ENCODE measurements at regions not wholly inside any gene's neighbourhood (a gene's known extent, or its start where the extent isn't known, plus 50 kb on each side); places are given as distances from the start of the nearest gene placed in this dataset.

DNA sequence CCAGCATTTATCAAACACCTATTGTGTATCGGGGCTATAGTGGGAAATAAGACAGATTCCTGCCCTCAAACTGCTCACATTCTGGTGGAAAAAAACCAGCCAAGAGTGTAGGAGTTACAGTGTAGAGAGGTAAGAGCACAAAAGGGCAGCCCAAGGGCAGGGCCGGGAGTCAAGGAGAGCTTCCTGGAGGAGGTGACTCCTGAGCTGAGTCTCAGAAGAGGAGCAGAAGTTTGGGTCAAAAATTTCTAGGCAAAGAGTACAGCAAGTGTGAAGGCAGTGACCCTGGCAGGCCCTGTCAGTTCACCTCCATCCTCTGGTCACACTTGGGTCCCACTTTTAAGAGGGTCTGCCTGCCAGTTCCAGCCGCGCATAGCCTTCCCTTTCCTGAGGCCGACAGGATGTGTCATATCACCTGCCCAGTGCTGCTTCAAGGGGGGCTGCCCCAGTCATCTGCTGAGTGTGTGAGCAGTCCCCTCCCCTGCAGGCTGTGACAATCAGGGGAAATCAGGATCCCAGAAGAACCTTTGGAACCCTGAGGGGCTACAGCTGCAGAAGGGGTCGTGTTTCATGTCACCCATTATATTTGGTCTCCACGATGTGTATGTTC lies 118.4 kb downstream of the GLI2 start:
- DNase-seq: no peak

DNA sequence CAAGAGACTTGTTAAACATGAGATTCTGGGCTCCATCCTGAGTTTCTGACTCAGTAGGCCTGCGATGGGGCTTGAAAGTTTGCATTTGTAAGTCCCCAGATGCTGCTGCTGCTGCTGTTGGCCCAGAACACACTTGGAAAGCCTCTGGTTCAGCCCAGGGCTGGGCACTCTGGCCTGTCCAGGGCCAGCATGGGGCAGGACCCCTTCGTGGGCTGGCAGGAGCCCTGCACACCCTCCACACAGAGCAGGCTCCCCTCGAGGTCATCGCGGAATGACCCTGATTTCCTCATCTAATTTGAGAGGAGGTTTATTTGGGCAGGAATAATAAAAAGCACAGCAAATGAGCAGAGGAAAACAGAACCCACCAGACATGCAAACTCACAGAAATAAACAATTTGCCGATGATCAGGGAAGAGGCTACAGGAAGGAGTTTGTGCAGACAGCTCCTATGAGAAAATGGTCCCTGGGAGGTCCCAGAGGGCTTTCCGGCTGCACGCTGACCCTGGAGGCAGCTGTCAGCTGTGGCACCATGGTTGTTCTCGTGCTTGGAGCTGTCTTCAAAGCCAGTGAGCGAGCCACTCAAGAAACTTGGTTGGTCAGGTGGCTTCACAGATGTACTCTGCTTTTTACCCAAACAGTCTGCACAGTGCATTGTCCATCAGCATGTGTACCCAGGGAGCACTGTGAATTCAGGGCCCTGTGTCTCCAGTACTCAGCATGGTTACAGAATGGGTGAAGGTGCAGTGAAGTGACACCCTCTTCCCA lies 119.3 kb downstream of the GLI2 start:
- no peak for DNase-seq

DNA sequence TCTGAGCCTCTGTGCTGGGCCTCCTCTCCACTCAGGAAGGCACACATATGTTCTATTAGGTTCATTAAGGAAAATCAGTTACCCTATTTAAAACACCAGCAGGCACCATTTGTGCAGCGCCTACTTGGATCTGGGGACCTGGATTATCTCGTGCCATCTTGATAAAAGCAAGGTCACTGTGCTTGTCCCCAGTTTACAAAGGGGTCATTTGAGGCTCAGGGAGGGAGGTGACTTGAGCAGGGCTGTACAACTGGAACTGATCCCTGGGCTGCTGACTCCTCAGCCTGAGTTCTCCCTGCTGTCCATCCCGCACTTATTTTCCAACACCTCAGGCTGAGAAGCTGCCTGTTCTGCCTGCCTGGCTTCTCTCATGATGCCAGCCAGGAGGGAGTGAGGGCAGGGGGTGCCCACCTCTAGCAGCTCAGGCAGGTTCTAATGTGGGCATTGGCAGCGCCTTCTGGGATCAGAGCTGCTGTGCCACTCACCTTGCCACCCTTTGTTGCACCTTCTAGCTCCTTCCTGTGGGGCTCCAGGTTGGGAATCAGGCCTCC lies 120.3 kb downstream of the GLI2 start:
- no peak for DNase-seq

DNA sequence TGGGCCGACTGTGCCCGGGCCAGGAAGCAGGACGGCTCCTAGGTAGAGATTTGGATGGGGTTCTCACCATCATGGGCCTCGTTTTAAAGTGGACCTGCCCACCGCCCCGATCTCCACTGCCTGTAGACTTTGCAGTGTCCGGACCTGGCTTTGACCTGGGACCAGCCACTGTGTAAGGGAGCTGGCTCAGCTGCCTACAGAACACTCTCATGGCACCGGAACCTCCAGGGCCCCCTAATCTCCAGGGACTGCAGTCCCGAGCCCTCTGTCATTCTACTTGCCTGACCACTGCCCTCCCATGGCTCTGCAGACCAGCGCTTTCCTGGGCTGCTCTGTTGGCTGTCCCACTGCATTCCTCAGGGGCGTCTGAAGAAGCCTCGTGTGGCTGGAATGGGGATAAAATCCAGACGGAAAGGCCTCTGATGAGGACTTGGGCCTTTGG lies 120.8 kb downstream of the GLI2 start:
- no peak for DNase-seq

DNA sequence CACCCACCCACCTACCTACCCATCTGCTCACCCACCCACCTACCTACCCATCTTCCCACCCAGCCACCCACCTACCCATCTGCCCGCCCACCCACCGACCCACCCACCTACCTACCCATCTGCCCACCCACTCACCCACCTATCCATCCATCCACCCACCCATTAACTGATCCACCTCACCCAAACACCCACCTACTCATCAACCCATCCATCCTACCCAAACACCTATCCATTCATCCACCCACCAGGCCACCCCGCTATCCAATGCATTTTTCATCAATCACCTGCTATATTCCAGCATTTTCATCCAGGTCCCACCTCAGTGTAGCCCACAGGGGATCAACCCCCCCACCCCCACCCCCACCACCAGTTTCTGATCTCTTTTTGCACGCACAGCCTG lies 121.8 kb downstream of the GLI2 start:
- DNase-seq: no peak

DNA sequence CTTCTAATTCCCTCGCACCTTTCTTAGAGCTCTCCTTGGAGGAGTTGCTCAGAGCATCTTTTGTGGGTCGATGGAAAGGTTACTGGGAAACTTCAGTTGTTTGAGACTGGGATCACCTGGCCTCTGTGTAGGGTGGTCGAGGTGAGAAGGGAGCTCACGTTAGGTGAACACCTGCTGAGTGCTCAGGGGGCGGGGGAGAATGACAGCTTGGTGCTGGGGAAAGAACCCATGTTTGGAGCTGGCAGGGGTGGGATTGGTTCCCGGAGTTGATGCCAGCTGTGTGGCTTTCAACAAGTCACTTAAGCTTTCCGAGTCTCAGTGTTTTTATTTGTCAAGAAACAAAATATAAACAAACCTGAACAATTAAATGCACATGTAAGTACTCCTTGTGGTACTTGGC lies 122.3 kb downstream of the GLI2 start:
- no peak for DNase-seq

DNA sequence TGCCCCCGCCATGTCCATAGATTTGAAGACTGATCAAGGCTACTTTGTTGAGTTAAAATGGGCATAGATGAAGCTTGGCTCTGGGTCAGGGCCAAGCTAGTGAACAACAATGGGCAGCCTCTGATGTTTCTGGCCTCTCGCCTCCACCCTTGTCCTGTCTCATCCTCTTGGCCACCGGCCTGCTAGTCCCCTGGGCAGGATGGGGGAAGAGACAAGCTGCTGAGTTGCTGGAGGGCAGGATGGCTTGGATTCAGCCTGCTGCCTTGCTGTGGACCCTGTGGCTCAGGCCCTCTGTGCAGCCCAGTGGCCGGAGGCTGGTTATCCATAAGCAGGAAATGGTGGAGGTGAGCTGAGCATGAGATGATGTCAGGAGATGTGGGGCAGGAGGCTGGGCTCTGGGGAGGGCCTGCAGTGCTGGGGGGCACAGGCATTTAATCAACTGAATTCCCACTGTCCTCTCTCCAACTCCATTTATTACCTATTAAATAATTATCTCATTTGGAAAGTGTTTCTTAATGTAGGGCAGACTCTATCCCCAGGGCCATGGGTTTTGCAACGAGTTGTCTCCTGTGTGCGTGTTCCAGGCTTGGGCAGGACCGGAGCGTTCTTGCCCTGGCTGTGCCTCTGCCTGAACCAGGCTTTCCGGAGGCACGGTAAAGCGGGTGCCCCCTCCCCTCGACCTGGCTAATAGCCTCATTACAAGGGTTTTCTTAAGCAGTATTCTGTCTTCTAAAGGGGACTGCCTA lies 122.9 kb downstream of the GLI2 start:
- DNase-seq: no peak

DNA sequence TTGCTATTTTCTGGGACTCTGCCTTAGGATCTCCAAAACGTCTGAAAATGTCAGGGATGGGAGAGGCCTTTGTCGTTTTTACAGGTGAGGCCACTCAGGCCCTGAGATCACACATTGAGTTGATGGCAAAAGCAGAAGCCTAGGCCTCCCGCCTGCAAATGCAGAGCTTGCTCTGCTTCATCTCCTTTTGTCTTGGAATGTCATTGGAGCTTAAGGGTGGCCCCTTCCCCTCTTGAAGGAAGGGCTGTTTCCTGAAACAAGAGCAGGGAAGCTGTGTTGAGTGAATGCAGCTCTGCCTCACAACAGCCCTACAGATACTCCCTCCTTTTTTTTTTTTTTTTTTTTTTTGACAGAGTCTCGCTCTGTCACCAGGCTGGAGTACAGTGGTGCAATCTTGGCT lies 123.5 kb downstream of the GLI2 start:
- no peak for DNase-seq

DNA sequence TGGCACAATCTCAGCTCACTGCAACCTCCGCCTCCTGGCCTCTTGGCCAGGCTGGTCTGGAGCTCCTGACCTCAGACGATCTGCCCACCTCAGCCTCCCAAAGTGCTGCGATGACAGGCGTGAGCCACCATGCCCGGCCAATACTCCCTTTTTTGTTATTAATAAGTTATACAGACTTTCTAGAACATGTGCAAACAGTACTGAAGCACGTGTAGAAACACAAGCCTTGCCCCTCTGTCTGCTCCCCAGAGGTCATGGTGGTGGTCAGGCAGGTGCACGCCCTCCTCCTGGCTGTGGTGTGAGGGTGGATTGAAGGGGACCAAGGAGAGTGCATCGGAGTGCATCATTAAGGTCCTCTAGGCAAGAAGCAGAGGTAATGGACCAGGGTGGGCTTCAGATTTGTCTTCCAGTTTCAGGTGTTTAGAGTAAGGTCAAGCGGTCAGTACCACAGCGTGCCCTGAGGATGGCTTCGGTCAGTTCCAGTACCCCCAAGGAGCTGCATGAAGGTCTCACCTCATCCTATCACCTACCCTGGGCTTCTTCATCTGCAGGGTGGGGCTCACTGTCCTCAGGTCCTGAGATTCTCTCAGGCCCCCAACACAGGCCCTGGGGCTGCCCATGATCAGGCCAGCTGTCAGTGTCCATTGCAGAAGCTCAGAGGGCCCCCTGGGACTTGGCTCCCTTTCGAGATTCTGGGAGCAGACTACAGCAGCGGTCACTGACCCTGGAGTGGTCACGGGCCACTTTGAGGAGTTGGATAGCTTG lies 124.3 kb downstream of the GLI2 start:
- no peak for DNase-seq

DNA sequence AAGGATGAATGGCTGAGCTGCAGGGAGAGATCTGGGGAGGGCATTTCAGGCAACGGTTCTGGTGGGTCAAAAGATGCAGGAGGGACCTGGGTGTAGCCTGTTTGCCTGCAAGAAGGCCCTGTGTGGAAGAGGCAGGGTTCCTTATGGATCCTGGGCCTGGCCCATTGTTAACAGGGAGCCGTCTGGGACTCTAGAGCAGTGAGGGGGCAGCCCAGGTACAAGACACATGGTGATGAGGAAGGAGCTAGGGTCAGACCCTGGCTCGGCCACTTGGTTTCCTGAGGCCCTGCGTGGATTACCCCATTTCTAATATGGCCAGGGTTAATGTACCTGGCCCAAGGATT lies 124.9 kb downstream of the GLI2 start:
- DNase-seq: no peak

DNA sequence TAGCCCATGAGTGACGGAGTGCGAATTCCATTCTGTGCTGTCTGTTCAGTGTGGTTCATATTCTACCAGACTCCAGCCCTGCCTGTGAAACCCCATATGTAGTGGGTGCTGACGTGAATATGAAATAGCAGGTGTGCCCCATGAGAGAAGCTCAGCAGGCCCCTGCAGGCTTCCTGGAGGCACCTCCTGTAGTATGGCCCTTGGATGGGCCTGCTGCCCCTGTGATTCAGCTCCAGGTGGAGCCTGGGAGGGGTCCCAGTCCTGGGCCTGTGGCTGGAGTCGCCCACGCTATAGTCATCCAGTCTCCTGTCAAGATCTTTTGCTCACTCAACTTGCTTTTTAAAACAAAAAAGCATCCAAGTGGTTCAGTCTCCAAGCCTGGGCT lies 125.5 kb downstream of the GLI2 start:
- DNase-seq: no peak

DNA sequence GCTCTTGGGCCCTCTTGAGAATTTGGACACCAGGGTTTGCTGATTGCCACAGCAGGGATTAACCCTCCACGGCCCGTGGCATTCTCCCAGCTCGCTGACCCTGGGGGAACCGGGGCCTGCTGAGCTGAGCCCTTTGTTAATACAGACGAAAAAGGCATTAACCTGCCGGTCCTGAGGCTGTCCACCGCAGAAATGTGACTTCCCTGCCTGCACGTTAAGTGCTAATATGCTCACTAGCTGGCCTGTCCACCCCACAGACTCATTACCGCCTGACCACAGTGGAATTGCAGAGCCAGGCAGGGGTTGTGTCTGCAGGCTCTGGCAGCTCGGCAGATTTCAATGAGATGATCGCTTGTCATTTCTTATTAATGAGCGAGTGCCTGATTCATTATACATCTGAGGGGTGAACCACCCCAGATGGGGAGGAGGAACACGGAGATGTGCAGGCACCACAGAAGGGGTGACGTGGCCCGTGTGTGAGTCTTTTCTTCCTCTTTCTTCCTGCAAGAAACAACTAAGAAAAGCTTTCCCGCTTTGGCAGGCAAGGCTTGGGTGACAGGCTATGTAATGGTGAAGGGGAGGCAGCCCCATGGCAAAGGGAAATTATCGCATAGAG lies 126.0 kb downstream of the GLI2 start:
- DNase-seq: no peak

DNA sequence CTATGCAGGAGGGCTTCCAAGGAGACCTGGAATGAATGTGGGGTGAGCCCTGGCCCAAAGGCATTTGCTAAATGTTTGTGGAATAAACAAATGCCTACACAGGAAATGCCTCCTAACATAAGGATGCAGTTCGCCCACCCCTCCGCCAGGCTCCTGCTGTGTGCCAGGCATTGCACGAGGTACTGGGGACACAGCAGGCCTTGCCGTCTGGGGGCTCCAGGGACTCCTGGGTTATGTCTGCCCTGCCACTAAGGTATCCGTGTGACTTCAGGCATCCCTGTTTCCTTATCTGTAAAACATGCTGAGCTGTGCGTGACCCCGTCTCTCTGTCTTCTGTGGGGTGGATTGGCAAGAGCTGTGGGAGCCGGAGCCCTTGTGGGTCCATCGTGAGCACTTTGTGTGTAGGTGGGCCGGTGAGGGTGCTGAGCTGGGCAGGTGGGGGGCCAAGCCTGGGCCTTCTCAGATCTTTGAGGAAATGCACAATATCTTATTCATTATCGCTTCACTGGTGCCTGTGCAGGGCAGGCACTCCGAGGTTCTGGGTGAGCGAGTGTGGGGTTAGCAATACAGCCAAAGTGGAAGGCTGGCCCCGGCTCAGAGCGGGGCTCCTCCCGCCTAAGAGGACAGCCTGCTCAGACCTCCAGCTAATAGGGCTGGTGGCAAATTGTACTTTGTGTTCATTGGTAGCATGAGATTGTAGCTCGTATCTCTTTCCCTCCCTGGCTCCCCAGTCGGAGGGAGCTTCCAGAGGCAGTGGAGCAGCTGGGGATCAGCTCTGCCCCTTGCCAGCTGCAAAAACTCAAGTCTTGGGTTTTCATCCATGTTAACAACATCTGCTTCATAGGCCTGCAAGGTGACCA lies 126.8 kb downstream of the GLI2 start:
- no peak for DNase-seq

DNA sequence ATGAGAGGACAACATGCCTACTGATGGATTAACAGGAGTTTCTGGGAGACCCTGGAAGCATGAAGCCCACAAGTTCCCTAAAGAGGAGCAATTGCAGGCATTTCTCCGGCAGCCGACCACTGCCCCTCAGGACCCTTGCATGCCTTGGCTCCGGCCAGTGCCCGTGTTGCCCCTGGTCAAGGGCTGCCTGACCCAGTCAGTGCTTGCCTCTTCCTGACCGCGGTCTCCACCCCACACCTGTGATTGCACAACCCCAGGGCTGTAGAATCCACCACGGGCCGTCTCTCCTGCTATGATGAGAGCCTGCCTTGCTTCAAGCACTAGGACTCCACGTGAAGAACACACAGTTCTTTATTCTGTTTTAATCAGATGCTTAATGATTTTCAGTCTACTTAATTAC lies 127.5 kb downstream of the GLI2 start:
- DNase-seq: no peak

DNA sequence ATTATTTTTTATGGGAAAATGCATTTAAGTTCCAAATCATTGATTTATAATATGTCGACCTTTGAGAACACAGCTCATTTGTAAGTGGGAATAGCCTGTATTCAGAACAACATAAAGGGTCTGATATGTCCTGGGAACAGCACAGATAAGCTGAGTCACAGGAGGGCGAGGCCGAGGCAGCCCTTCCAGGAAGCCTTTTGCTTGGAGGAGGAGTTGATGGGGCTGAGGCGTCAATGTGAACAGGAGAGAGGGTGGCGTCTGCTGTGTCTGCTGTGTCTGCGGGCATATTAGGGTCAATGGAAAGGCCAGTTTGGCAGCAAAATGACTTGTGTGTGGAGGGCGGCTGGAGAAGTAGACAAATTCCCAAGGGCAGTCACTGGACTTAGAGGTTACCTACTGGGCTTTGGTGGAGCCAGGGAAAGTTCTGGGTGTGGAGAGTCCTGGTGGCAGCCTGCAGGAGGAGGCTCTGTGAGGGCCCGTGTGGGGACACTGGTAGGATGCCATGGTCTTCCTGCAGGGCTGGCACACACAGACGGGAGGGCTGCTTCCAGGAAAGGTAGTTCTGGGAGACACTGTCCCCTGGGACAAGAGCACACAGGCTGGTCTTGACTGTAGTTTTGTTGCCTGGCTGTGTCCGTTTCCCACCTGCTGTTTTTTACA lies 128.1 kb downstream of the GLI2 start:
- DNase-seq: no peak

DNA sequence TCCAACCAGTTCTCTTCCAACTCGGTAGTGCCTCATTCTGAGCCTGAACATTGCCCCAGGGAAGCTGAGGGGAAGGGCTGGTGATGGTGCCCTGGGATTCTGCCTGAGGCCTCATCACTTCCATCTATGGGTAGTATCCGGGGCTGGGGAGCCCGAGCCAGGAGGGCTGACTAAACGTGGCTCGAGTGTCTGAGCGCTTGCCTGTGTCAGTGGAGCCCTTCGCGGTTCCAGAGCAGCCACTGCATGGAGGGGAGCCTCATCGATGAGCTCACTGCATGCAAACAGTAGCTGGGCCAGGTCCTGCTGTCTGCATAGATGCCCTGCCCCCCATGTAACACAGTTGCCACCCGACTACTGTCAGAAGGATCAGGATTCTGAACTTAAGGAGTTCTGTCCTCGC lies 129.3 kb downstream of the GLI2 start:
- DNase-seq: no peak

DNA sequence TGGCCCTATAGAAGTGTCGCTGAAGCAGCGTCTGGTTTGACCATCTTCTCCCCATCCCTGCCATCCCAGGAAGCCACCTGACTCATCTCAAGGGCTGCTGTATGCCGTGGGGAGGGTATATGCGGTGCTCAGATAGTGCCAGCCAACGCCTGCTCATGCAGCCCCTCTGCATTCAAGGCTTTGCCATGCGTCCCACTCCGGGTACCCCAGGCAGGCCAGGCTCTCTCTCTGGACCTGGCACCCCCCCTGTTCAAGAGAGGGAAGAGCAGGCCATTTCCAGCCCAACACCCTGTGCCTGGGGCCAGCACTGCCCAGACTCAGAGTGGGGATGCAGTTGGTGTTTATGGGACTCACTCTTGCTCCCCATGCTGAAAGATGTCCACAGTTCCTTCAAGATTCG lies 130.0 kb downstream of the GLI2 start:
- DNase-seq: no peak

DNA sequence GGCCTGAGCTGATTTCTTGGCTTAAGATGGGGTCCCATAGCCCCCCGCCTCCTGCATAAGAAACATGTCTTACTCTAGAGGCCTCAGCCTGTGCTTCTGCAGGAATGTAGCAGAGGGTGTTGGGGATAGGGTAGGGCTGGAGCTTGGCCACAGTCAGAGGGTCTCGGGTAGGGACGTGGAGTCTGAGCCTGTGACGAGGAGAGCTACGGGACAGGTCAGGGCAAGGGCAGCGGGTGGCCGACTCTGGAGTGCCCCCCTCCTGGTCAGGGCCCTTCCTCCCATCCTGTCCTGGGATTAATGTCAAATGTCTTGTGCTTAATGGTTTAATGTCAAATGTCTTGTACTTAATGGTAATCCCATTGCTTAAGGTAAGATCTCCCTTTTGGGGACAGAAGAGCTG lies 130.4 kb downstream of the GLI2 start:
- no peak for DNase-seq

DNA sequence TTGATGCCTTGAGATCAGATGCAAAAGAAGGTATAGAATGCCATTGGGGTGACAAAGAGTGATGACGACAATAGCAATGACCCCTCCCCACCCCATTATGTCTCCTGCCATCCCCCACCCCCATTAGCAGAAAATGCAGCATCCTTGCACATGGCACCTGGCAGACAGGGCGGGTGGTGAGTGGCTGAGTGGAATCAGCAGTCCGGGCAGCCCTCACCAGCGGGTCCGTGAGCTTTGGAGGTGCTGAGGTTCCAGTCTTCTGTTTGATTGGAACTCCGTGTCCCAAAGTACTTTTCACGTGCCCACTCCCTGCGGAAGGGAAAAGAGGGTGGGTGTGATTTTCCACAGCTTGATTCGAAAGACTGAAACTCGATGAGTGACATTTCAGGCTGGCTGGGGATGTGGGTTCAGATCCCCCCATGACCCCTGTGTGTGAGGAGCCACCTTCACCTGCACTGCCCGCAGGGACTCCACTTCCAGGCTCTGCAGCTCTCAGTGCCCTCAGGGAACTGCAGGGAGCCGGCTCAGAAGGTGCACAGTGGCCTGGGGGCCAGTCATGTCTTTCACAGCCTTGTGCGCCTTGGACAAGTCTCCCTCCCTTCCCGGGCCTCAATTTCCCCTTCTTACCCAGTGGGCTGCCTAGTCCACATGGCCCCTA lies 130.9 kb downstream of the GLI2 start:
- DNase-seq: no peak

Measured in DMS53 (cell line).